HG03558 (cell line): ENCODE measurements at regions not wholly inside any gene's neighbourhood (a gene's known extent, or its start where the extent isn't known, plus 50 kb on each side); places are given as distances from the start of the nearest gene placed in this dataset.
"Not testable (repeated sequence)": the region's sequence is repeated elsewhere in the genome, so short reads cannot be mapped to it uniquely, and the experiment has no call there.

Experiments used
- ATAC-seq: cut with Tn5 transposase; IDR thresholded peaks from one replicate; pipeline ENCODE4 v1.9.1; 2021; ENCODE audit warnings: moderate number of reproducible peaks; ENCODE audit not compliant: unreplicated experiment; ENCODE audit errors: extremely low read depth

- ATAC-seq, result peak; percentile 63
Observed at GRCh38 chr2:75432761-75433361, 127.9 kb downstream of the EVA1A start.

- ATAC-seq, result peak; percentile 59
Observed at GRCh38 chr2:75431763-75432162, 129.0 kb downstream of the EVA1A start.

GRCh38 chr2:75431276-75431675, 129.5 kb downstream of the EVA1A start:
- ATAC-seq, result no peak

GRCh38 chr2:75430449-75430848, 130.3 kb downstream of the EVA1A start:
- not testable (repeated sequence) for ATAC-seq

GRCh38 chr2:75428646-75429443, 131.9 kb downstream of the EVA1A start:
- no peak for ATAC-seq

- ATAC-seq, result no peak
Observed at GRCh38 chr2:75428060-75428459, 132.7 kb downstream of the EVA1A start.

- ATAC-seq, result no peak
Observed at GRCh38 chr2:75424936-75425619, 135.7 kb downstream of the EVA1A start.

- no peak for ATAC-seq
Observed at GRCh38 chr2:75421986-75422385, 138.8 kb downstream of the EVA1A start.

GRCh38 chr2:75416420-75417342, 144.1 kb downstream of the EVA1A start:
- no peak for ATAC-seq

- ATAC-seq, result no peak
Observed at GRCh38 chr2:75415731-75416130, 145.0 kb downstream of the EVA1A start.

GRCh38 chr2:75415111-75415626, 145.6 kb downstream of the EVA1A start:
- no peak for ATAC-seq

GRCh38 chr2:75411574-75411973, 149.2 kb downstream of the EVA1A start:
- no peak for ATAC-seq

- ATAC-seq, result no peak
Observed at GRCh38 chr2:75410702-75411101, 150.0 kb downstream of the EVA1A start.

GRCh38 chr2:75408771-75409170, 152.0 kb downstream of the EVA1A start:
- ATAC-seq, result no peak

GRCh38 chr2:75407038-75407530, 153.7 kb downstream of the EVA1A start:
- ATAC-seq, result no peak

- ATAC-seq, result no peak
Observed at GRCh38 chr2:75406131-75406581, 154.6 kb downstream of the EVA1A start.

- ATAC-seq, result no peak
Observed at GRCh38 chr2:75405000-75405399, 155.7 kb downstream of the EVA1A start.

- ATAC-seq, result peak; percentile 83
Observed at GRCh38 chr2:75403991-75404428, 156.7 kb downstream of the EVA1A start.

- no peak for ATAC-seq
Observed at GRCh38 chr2:75396314-75396713, 164.4 kb downstream of the EVA1A start.

- ATAC-seq, result not testable (repeated sequence)
Observed at GRCh38 chr2:75394764-75395163, 166.0 kb downstream of the EVA1A start.
